RKO (cell line): ENCODE measurements at regions not wholly inside any gene's neighbourhood (a gene's known extent, or its start where the extent isn't known, plus 50 kb on each side); places are given as distances from the start of the nearest gene placed in this dataset.
A peak's percentile ranks its signal among the peaks of the same experiment; 100 is the strongest.

ENCODE experiments used
- DNase-seq: peaks from one replicate; pipeline ENCODE4 v3.0.0-alpha.2; 2016; ENCODE audit warnings: low spot score

- no peak for DNase-seq
These were observed 165.5 kb upstream of the OPRM1 start for GRCh38 chr6:153873541-153873940.

GRCh38 chr6:153872946-153873345 lies 166.1 kb upstream of the OPRM1 start:
- no peak for DNase-seq

- no peak for DNase-seq
These were observed 176.1 kb upstream of the OPRM1 start for GRCh38 chr6:153862927-153863326.

GRCh38 chr6:153862139-153862538 lies 176.9 kb upstream of the OPRM1 start:
- DNase-seq = no peak

- no peak for DNase-seq
These were observed 180.5 kb upstream of the OPRM1 start for GRCh38 chr6:153858529-153858928.

- DNase-seq = no peak
These were observed 182.1 kb upstream of the OPRM1 start for GRCh38 chr6:153856929-153857376.

GRCh38 chr6:153852481-153852880 lies 186.6 kb upstream of the OPRM1 start:
- DNase-seq = no peak

- DNase-seq = no peak
These were observed 187.0 kb upstream of the OPRM1 start for GRCh38 chr6:153852034-153852433.

GRCh38 chr6:153849072-153849779 lies 189.8 kb upstream of the OPRM1 start:
- no peak for DNase-seq

GRCh38 chr6:153843420-153843819 lies 195.6 kb upstream of the OPRM1 start:
- no peak for DNase-seq

GRCh38 chr6:153842491-153842890 lies 196.5 kb upstream of the OPRM1 start:
- DNase-seq = no peak

- DNase-seq = no peak
These were observed 198.8 kb upstream of the OPRM1 start for GRCh38 chr6:153840039-153840850.

- no peak for DNase-seq
These were observed 206.5 kb upstream of the OPRM1 start for GRCh38 chr6:153832543-153832942.

GRCh38 chr6:153831350-153832078 lies 207.5 kb upstream of the OPRM1 start:
- no peak for DNase-seq

- DNase-seq = no peak
These were observed 221.9 kb upstream of the OPRM1 start for GRCh38 chr6:153817173-153817572.

- DNase-seq = no peak
These were observed 222.7 kb upstream of the OPRM1 start for GRCh38 chr6:153816366-153816765.

- DNase-seq = no peak
These were observed 224.9 kb upstream of the OPRM1 start for GRCh38 chr6:153814136-153814535.

- no peak for DNase-seq
These were observed 234.2 kb upstream of the OPRM1 start for GRCh38 chr6:153804755-153805330.

GRCh38 chr6:153801917-153802316 lies 237.1 kb upstream of the OPRM1 start:
- DNase-seq = no peak

GRCh38 chr6:153800580-153801188 lies 238.4 kb upstream of the OPRM1 start:
- DNase-seq = no peak

GRCh38 chr6:153790876-153791473 lies 248.1 kb upstream of the OPRM1 start:
- DNase-seq = no peak

GRCh38 chr6:153790048-153790447 lies 249.0 kb upstream of the OPRM1 start:
- DNase-seq = peak; percentile 67
